Ramos (cell line): ENCODE measurements at regions not wholly inside any gene's neighbourhood (a gene's known extent, or its start where the extent isn't known, plus 50 kb on each side); places are given as distances from the start of the nearest gene placed in this dataset.

Experiments
- in situ Hi-C: fragments of 300-500 bp; cut with MboI; formaldehyde crosslinking; loops from one replicate; pipeline ENCODE4 v1.14.3; 2022; ENCODE audit warnings: low sequenced_read_pairs; ENCODE audit not compliant: unreplicated experiment

DNA sequence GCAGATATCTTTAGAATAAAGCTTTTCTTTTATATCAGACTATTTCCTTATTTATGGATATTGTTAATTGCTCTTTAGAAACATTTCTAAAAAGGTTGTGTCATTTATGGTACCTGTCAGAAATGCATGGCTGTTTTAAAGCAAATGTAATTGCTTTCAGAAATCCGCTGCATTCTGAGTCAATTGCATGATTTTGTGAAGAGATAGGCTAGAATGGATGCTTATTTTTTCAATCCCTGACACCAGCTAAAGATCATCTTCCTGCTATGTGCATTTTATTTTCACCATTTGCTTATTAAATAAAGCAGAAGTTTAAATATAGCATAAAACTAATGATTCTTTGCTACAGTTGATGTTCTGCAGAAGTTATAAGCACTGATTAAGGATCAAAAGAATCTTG lies 170.2 kb upstream of the C9orf72 start:
- in situ Hi-C loops = no loop called here

DNA sequence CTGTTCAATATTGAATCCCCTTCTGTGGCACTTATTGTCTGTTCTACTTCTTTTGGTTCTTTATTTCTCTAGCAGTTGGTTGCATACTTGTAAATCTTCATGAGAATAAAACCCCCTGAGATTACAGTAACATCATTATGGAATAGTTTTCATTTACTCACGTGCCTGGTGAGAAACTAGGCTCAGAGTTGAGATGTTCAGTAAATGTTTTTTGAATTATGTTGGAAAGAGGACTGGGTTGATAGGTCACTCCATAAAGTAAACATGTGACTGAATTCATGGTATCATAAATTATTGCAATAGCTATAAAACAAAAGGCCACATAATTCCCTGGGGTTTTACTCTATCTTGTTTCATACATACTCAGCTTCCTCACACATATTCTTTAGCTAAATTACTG lies 174.2 kb upstream of the C9orf72 start:
- in situ Hi-C loops = no loop called here

DNA sequence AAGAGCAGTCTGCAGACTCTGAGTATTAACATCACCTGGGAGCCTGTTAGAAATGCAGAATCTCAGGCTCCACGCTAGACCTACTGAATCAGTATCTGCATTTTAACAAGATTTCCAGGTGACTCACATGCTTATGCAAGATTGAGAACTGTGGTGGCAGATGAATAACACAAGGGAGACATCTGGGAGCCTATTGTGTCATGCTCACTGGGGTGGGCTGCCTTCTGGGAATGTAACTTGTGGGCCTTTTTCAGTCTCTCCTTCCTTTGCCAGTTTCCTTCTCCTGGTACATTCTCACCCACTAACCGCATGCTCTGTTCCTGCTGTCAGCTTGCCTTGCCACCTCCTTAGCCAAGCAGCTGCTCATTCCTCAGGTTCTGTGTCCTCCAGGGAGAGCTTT lies 176.6 kb upstream of the C9orf72 start:
- in situ Hi-C loops = no loop called here

DNA sequence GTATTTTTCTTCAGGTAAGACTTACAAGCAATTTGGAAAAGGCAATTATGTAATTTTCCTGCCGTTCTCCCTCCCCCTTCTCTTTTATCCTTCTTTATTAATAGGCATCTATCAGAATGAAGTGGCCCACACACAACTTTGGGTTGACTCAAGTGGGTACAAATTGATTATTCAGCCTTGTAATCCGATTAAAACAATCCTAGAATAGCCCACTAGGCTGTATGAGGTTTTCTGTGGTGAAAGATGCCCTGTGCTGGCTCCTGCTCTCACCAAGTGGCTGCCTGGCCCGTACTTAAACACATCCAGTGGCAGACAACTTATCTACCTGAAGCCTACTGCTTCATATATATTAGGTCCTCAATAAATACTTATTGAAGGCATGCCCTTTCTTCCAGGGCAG lies 177.3 kb upstream of the C9orf72 start:
- in situ Hi-C loops = no loop called here

DNA sequence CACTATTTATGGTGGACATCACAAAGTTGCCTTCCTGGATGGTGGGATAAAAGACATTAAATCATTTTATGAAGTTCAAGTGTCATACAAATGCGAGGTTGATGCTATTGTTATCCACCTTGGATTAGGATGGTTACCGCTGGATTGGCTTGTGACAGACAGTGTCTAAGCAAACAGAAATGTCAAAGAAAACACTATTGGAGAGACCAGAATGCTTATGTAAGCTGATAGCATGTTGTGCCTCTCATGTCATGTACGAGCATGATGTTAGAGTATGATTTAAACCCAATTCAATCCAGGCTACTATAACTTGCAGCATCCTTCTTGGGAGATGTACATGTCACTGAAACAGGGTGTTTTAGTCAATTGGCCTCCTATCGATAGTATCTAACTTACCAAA lies 178.8 kb upstream of the C9orf72 start:
- in situ Hi-C loops = no loop called here

DNA sequence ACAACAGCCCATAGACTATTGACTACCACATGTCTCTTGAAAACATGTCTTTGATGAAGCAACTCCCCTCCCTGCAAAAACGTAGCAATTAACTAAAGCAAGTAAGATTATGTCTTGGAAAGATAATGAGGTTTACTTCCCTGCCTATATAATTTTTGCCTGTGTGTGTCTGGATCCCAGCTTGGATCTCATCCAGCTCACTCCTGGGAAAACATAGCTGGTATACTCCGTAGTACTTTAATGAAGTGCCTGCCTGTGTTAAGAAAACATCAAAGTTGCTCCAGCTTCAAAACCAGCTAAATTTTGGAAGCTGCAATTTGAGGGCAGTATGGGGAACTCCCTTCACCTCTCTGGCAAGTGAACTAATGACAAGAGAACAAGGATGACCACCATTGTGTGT lies 182.6 kb upstream of the C9orf72 start:
- in situ Hi-C loops = no loop called here

DNA sequence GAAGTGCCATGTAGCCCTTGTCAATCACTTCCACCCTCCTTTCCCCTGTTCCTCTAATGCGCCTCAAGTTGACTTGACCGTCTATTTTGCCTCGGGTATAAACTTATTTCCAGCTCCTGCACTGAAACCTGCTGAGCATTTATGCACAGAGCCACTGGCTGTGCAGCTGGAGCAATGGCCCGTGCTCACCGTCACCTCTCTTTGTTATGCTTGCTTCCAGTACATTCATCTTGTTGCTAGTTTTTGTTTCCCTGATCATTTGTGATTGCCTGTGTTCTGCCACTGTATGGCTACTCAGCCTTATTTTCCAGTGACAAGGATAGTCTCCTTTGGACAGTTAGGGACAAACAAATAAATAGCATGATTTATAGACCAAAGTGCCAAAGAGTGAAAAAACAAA lies 183.1 kb upstream of the C9orf72 start:
- in situ Hi-C loops = no loop called here

DNA sequence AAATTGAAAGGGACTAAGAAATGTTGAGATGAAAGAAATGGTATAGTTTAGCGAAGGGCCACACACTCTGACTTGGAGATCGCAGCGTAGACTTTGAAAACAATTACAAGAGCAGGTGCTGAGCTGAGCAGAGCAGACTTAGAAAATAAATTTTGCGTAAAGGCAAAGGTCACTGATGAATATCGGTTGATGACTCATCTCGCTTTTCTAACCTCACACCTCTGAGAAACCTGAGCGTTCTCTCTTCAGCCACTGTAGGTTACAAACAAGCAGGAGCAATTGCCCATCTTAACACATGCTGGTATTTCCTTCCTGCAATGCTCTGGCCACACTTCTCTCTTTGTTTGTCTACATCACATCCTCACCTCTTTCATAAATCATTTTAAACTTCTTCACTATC lies 190.6 kb upstream of the C9orf72 start:
- in situ Hi-C loops = no loop called here

DNA sequence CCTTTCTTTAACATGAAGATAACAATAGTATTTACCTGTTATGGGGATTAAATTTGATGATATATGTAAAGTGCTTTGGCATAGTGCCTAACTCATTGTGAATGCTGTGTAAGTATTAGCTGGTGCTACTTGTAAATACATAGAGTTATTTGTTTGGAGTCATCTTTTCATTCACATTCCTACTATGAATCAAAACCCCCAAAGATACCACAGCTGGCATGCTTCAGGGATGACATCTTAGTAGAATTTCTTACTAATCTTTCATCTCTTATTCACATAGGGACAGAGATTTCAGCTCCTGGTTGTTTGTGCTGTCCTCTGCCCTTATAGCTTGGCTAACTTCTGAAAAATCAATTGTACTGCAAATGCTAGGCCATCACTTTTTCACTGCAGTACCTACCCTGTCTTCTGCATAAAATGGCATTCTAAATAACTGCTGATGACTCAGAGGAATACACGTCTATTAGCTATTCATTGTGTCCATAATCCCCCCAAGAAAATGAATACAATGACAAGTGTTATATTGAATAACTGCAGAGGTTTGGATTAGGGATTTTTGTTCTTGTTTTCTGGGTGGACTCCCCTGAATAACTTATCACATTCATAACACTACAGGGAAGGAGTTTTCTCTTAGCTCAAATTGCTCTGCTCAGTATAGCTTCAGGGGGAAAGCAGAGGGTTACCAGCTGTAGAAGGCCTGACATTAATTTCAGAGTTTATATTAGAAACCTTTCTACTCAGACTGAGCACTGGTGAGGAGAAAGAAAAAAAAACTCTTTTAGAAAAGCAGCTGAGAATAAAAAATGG lies 192.2 kb upstream of the C9orf72 start:
- in situ Hi-C loops = no loop called here

DNA sequence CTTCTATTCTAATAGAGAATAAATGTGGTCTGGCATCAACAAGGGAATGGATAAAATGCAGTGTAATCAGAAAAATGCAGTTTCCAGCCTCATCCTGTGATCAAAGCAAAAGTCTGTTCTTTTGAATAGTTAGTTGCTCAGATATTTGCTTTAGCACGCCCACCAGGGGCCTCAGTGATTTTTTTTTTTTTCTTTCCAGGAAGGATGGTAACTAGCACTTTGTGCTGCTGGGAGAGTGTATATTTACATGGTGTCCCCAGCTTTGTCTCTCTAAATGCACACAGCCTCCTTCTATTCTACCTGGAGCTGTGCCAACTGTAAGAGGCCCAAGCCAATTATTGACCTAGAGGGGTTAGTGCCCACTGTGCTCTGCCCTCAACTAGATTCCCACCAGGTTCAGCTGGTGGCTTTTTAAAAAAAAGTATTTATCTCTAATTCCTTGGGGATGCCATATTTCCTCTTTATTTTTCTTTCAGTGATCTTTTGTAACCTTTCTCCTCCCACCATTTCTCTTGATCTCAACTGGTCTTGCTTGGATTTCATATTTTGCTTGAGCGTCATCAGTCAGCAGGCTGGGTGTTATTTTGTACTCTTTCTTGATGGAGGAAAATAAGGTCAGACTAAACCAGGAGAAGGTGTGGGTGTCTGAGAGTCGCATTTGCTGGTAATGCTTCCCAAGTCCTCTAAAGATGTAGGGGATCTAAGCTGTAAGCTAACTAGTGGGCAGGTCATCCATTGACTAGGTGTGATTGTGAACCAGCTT lies 193.0 kb upstream of the C9orf72 start:
- in situ Hi-C loops = no loop called here

DNA sequence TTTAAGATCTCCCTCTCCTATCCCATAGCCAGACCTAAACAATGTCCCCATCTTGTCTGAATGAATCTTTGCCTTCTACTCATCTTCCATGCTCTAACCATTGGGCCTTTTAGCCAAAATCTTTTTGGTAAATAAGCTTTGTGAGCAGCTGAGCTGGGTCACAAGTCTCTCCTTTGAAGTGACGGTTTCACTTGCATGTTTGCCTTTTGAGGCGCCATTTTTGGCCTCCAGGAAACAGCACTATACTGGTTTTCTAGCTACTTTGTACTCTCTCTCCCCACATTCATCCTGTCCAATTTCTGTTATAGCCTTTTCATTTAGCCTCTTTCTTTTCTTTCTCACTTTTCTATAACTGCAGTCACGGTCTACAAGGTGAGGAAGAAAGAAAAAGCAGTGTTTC lies 195.5 kb upstream of the C9orf72 start:
- in situ Hi-C loops = no loop called here

DNA sequence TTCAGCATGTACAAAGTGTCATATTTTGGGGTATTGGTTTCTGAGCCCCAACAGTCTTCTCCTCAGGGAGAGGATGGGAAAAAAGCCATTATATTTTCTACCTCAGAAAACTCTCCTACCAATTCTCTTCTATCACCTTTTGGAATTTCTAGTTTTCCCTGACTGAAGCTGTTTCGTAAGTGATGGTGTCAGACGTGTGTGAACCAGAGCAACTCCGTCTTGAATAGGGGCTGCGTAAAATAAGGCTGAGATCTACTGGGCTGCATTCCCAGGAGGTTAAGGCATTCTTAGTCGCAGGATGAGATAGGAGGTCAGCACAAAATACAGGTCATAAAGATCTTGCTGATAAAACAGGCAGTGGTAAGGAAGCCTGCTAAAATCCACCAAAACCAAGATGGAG lies 197.3 kb upstream of the C9orf72 start:
- in situ Hi-C loops = no loop called here

DNA sequence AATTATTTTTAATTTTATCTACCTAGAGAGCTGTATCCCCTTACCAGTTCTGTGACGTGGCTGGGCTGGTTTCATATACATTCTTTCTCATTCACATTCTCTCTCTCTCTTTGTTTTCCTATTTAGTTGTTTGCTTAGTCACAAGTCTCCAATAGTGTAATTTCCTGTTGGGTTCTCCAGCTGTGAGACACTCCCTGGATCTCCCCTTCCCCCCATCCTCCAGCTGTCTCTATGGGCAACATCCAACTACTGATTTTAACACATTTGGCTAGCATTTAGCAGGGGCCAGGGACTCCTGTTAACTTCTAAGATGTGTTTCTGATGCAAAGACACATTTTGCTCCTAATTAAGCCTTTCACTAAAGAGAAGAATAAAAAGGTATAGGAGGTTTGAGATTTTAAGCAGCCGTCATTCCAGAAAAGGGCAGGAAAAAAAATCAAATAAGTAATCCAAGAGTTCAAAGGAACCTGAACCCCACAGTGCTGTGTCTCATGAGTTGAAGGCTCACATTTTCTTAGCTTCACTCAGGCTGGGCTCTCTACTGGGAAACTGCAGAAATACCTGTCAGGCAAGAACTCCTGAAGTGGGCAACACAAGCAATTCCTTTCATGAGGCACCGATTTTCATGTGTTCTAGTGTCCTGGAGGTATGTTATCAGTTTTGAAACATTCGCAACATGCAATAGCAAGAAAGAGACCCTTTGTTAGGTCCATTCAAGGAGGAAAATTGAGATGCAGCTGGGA lies 198.7 kb upstream of the C9orf72 start:
- in situ Hi-C loops = no loop called here

DNA sequence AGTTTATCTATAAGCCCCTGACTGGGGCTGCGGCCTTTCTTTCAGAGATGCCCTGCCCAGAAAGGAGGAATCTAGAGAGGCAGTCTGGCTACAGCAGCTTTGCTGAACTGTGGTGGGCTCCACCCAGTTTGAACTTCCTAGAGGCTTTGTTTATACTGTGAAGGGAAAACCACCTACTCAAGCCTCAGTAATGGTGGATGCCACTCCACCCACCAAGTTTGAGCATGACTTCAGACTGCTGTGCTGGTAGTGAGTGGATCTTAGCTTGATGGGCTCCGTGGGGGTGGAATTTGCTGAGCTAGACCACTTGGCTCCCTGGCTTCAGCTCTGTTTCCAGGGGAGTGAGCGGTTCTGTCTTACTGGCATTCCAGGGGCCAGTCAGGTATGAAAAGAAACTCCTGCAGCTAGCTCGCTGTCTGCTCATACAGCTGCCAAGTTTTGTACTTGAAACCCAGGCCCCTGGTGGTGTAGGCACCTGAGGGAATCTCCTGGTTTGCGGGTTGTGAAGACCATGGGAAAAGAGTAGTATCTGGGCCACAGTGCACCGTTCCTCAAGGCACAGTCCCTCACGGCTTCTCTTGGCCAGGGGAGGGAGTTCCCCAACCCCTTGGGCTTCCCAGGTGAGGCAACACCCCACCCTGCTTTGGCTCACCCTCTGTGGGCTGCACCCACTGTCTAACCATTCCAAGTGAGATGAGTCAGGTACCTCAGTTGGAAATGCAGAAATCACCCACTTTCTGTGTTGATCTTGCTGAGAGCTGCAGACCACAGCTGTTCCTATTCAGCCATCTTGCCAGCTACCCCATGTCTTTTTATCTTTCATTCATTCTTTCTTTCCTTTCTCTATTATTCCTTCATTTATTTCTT lies 211.8 kb upstream of the C9orf72 start:
- in situ Hi-C loops = no loop called here

DNA sequence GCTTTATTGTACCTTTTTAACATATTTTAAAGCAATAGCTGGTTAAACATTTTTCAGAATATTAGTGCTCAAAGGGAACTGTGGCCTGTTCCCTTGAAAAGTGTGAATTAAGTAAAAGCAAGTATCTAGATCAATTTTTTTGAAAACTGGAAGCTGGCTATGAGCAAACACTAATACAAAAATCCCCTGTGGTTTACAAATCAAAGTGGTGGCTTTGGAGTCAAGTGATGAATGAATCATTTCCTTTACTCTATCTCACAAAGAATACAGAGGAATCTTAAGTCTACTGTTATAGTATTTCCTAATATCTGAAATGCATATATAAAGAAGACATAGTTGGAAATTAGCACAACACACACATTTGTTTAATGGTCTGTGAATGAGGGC lies 212.4 kb upstream of the C9orf72 start:
- in situ Hi-C loops = no loop called here

DNA sequence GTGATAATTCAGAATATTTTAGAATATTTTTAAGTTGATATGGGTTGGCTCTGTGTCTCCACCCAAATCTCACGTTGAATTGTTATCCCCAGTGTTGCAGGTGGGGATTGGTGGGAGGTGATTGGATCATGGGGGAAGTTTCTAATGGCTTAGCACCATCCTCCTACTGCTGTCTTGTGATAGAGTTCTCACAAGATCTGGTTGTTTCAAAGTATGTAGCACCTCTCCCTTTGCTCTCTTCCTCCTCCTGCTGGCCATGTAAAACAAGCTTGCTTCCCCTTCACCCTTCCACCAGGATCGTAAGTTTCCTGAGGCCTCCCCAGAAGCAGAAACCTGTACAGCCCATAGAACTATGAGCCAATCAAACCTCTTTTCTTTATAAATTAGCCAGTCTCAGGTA lies 214.6 kb upstream of the C9orf72 start:
- in situ Hi-C loops = no loop called here

DNA sequence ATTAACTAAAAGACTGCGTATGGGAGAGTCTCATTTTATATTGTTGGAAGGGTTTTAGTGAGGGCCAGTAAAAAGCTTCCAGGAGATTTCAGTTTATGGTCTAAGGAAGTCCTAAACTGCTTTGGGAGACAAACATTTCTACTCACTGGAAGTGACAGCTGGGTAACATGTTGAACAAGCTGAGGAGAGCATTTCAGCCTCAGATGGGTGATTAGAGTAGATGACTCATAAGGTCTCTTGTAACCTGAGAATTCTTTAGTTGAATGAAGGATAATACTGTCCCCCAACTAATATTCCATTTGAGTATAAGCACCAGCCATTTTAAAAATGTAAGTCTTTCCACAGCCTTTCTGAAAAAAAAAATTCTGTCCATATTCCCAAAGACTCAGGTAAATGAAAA lies 218.0 kb upstream of the C9orf72 start:
- in situ Hi-C loops = no loop called here

DNA sequence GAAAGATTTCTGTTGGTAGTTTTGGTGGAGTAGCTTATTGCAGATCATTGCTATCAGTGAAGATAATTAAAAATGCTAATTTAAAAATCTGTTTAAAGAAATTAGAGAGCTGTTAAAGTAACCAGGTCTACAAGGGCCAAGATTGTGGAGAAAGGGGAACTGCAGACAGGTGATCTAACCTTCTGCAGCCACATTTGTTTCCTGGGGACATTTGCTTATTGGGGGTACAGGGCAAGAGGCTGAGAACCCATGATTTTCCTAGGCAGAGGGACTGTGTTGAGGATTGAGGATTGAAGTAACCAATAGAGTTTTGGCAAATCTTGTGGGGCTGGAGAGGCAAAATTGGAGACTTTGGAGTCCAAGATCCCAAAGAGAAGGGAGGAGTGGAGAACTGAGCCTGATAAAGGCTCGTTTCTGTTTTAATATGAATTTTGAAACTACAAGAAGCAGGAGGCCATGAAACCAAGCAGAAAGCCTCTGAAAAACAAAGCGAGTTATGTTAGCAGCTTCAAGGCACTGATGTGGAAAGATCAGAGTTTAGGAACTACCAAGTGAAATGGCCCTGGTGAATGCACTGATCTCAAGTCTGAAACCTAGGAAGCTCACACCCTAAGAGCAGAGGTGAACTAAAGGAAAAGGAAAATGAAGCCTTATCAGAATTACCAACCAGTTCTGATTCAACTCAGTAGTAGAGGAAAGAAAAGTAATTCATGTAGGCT lies 219.8 kb upstream of the C9orf72 start:
- in situ Hi-C loops = no loop called here

DNA sequence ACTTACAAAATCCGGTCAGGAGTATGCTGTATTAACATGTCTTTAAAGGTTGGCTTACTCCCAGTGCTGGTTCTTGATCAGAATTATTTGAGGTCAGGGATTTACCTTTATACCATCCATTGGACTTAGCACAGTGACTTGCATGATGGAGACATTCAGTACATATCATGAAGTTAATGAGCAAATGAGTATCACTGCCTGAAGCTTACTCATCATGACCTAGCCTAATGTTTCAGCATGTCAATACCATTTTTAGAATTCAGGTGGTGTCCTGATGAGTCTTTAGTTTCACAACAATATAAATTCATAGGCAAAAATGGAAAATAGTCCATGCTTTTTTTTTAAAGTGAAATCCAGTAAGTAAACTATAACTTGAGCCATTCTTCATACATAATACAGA lies 226.0 kb upstream of the C9orf72 start:
- in situ Hi-C loops = no loop called here

DNA sequence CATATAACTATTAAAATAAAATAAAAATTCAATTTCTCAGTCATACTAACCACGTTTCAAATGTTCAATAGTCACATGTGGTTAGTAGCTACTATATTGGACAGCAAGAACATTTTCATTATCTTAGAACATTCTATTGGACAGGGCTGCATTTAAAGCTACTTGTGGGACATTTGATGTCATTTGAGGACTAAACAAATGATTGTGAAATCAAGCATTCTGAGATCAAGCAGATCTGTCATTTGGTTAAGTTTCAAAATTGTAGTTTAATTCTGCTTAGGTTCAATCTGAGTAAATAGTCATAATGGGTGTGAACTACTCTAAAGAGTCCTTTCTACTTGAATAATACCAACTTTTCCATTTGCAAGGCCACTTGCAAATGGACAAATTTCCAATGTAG lies 226.9 kb upstream of the C9orf72 start:
- in situ Hi-C loops = no loop called here
